COLO668 (cell line): ENCODE measurements at regions not wholly inside any gene's neighbourhood (a gene's known extent, or its start where the extent isn't known, plus 50 kb on each side); places are given as distances from the start of the nearest gene placed in this dataset.

Experiments
- DNase-seq: peaks from one replicate; lab custom pipeline; 2025; ENCODE audit not compliant: unreplicated experiment; lab: John Stamatoyannopoulos, UW

DNA sequence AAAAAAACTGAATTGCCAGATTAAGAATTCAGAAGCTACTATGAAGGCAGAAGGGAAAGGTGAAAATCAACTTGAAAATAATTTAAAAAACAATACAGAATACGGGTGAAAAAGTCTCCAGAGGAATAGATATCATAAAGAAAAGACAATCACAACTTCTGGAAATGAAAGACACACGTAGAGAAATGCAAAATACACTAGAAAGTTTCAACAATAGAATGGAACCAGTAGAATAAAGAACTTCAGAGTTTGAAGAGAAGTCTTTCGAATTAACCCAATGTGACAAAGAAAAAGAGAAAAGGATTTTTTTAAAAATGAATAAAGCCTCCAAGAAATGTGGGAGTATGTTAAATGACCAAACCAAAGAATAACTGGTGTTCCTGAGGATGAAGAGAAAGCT lies 263.8 kb upstream of the FAT3 start:
- DNase-seq: no peak

DNA sequence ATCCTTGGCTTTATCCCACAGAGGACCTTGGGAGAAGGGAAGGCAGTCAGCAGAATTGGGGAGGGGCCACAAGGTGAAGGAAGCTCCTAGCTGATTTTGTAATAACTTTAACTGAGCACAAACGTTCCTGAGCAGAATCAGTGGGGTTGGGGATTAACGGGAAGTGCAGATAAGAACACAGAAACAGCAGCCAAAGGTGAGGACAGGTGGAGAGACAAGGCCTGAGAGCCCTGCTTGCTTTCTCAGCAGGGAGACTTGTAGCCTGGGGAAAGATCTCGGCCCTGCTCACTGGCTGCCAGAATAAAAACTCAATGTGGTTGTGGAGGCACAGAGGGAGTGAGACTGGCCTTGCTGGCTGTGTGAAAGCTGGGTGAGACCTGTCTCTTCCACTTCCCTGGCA lies 265.2 kb upstream of the FAT3 start:
- DNase-seq: no peak

DNA sequence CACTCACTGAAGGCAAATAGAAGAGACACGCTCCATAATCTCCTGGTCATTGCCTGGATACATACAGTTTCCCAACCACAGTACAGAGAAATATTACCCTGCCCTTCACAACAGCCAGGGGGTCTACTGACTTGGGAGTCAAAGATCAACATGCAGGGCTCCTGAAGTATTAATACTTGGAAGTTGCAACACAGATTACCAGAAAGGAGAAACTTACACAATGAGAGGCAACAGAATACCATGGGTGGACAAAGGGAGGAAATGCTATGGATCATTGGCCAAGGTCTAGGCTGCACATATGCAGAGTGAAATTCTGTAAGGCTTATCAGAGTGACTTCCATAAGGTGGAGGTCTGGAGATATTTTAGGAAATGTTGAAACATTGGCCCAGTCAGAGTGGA lies 267.9 kb upstream of the FAT3 start:
- no peak for DNase-seq

- no peak for DNase-seq
These were observed 269.4 kb upstream of the FAT3 start for GRCh38 chr11:91955206-91955605.

DNA sequence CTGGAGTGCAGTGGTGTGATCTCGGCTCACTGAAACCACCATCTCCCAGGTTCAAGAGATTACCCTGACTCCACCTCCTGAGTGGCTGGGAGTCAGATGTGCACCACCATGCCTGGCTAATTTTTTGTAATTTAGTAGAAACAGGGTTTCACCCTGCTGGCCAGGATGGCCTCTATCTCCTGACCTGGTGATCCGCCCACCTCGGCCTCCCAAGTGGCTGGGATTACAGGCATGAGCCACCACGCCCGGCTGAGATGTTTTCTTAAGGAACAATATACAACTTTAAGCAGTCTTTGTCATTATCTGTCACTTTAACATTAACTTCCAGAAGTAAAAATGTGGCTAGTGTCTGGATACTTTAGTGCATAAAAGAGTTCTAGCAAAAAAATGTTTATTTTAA lies 272.6 kb upstream of the FAT3 start:
- DNase-seq: no peak

DNA sequence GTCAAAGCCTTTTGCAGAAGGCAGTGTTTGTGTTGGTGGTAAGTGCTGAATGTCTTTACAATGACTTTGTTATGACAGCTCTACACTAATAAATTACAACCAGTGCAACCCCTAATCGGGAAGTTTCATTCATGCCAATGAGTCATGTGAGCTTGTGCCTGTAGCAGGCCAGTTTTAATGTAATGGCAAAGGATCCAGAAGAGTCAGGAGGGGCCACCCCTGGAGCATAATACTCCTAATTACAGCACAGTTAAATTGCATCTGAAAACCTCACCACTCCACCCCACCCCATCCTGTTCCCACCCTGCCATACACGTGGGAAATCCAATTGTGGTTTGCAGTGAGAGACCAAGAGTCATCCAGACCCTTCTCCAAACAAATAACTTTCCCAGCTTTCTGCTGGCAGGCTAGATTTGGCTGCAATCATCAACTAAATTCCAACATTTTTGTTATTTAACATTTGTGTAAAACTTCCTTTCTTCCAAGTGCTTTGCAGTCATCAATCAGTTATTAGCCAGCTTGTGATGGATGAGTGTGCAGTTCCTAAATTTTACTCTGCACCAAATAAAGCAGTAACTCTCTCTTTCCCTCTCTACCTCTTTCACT lies 277.3 kb upstream of the FAT3 start:
- DNase-seq: peak; percentile 77

DNA sequence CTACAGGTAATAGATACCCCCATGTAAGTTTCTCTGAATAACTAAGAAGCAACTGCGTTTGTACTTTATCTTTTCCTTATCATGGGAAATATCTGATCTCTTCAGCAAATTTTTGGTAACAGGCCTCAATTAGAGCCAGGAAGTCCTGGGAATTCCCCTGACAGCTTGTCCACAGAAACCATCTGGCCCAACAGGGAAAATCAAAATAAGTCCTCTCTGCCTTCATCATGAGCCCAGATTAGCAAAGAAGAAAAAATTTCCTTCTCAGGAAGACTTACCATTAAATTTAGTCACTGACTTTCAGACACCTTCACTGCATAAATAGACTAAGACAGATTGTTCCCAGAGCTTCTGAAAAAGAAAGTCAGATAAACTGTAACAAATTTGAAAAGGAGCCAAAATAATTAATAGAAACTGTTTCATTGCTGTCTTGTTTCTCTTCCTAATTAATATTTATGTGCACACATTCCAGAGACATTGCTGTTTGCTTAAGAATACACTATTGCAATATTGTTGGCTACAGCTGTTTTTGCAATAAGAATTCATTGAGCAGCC lies 278.1 kb upstream of the FAT3 start:
- peak; percentile 4 for DNase-seq

DNA sequence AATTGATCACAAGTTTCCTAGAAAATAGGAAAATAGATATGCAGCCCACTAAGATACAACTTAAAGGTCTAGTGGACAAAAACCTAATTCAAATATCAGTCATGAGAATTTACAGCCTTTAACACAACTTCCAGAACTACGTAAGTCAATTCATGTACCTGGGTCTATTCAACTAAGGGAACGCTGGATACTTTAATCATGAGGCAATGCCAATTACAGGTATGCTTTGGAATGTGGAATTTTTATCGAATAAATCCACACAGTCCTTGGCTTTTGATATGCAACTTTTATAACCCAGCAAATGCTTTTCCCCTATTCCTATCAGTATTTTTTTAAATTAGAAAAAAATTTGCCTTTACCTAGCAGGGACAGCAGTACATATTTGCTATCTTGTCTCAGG lies 289.5 kb upstream of the FAT3 start:
- no peak for DNase-seq

DNA sequence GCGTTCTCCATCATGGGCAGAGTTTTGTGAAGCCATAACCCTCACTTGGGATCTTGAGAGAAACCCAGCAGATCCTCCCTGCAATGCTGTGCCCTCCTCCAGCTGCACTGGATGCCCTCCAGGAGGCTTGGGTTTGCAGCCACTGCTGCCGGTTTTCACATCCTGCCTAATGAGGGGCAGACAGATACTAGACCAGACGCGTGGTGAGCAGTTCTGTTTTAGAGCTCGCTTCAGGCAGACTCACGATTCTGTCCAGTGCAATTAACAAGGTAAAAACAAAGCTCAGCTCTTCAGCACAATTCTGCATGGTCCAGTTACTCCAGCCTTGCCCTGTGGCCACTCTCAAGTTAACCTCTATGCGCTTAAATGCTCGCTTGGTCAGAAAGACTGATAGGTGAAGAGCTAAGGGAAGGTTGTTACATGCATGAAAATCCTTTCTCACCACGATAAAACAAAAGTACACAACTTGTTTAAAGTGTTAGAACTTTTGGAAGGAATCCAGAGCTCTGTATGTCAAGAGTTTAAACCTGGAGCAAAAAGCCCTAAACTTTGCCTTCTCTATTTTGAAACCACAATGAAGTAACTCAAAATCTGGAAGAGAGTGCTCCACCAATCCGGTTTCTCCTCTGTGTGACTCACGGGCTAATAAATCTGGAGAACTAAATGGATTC lies 292.3 kb upstream of the FAT3 start:
- no peak for DNase-seq

DNA sequence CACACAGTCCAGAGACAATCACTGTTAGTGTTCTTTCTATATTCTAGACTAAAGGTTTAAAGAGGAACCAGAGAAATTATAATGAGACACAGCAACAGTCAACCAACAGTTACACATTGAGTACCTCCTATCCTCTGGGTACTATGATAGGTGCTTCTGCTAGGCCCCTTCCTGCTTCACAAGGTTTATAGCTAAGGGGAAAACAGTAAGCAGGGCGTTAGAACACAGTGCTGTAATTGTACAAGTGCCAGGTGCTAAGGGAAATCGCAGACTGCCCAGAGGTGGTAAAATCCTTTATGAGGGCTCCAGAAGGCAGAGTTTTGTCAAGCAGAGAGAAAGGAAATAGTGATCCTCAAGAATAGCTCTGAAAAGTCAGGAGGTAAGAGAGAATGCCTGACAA lies 297.2 kb upstream of the FAT3 start:
- no peak for DNase-seq

GRCh38 chr11:91926965-91927364 lies 297.7 kb upstream of the FAT3 start:
- DNase-seq: no peak

- DNase-seq: no peak
These were observed 301.8 kb upstream of the FAT3 start for GRCh38 chr11:91922846-91923245.

DNA sequence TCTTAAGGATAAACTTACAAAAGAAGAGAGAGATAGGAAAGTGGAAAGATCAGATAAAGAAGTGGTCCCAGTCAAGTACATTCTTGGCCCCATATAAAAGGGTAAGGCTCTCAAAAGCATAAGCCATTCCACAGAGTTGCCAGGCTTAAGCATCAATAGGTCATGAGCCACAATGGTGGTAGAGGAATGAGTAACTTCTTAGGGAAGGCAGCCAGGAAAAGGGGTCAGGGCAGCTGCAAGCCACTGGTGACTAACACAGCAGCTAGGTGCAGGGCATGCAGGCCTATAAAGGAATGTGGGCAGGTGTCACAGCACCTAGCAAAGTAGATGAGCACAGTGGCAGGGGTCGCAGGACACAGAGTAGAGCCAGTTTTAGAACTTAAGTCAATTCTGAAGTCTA lies 302.6 kb upstream of the FAT3 start:
- DNase-seq: no peak

DNA sequence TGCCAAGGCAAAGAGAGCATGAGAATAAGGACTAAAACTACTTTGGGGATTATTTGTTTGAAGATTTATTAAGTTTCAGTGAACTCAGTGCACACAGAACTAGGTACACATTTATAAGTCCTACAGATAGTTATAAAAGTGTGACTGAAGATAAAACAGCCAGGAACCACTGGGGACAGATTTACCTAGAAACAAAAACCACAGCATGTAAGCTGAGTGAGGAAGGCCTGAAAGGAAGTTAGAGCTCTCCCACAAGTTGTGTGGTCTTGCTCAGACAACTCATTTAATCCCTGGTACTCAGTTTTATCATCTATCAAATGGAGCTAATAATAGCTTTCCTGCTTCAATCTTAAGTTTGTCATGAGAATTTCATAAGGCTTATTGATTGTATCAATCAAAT lies 311.2 kb upstream of the FAT3 start:
- DNase-seq: no peak

DNA sequence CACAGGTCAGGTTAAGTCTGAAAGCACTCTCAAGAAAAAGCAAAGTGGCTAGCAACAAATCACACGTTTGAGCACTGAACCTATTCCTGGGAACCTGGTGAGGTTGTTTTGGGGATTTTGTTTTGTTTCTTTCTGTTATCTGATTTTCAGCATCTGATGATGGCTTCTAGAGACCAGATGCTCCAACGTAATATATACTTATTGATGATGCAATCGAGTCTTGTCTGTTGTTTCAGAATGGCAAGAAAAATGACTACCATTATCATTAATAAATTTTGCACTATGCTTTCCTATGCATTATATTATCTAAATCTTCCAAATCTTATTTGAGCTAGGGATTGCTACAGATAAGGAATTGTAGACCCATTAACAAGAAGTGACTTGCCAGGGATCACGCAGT lies 312.3 kb upstream of the FAT3 start:
- no peak for DNase-seq

DNA sequence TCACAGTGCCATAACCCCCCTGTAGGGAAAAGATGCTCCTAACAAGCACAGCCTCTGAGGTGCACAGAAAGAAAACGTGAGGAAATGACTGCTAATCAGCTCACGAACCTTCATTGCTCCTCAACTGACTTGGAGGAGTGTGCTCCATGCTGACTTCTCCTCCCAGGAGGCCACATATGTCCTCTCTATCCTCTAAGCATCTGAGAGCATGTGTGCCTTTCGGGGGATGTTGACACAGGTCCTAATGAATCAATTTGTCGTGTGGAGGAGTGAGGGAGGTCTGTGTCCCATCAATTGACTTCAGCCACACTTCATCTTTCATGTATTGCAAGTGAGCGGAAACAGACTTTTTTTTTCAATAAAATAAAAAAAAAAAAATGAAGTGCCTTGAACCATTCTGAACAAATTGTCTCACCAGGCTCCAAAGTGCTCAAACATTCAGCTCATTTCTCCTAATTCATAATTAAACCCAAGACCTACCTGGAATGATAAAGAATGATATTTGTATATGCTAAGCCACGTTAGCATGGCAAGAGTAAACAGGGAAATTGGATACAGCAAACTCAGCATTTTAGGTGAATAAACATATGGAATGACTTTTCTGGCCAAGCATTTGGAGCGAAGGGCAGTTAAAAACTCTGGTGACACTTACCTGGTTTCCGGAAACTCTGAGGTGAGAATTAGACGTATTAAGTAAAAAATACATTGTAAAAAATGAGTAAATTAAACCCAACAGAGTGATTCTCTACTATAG lies 317.6 kb upstream of the FAT3 start:
- no peak for DNase-seq

DNA sequence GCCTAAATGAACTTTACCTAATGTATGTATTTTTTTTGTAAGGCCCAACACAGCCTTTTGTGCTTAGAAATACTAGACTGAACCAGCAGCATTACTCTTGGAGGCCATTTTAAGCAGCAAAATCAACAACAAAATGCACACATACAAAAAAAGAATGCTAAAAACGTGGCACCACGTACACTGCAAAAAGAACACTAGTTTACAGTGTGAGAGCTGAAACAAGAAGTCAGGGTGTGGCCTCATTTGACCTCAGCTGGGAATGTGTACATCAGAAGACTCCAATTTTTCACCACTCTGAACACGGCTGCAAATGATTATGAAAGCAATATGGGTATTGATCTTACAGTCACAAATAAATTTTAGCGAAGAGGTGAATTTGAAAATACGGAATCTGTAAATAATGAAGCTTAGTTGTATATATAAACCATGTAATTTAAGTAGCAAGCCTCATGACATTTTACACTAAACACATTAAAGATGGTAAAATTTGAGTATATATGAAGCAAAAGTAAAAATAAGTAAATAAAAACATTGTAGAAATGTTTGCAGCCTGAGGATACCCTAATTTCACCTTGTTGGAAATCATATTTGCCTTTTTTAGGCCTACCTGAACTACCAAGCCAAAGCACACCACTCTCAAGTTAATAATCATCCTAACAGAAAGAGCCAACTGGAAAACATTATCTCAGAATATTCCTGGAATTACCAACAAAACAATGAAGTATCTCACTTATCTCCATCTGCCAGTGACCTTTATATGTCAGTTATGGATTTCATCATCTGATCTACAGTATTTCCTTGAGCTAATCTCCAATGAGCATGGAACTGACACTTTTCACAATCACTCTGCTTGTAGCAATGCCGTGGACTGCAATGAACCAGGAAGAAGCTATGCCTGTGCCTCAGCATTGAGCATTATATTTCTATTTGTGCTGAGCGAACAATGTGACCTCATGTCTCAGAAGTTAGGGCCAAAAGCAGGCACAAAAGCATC lies 319.5 kb upstream of the FAT3 start:
- no peak for DNase-seq

DNA sequence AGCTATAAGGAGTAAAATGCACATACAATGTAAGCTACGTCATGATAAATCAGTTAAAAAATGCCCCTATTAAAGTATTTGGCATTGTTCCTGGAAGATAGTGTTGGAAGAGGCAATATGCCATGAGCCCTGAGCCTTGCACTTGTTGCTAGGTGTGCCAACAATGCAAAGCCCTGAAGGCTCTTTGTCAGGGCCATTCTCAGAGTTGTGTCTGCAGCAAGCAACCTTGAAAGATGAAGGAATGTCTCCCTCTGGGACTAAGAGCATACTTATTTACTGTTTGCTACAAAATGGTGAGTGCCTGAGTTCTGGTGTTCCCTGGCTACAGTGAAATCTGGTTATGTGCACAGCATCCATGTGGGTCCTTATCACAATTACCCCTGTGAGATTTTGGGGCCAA lies 322.3 kb upstream of the FAT3 start:
- DNase-seq: no peak

DNA sequence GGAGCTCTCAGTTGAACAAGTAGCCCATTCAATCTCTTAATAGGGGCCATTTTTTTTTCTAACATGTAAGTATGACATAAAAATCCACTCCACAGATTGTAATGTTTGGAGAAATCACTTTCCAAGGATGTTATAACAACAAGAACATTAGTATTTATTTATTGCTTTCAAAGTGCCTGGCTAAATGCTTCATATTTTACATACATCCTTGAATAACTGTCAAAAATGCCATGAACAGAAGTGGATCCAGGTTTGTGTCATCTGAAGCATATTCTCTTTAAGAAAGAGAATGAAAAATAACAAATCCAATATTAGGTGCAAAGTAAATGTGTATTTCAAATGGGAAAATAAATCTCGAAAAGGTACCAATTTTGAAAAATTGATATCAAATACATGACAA lies 344.0 kb upstream of the FAT3 start:
- no peak for DNase-seq

DNA sequence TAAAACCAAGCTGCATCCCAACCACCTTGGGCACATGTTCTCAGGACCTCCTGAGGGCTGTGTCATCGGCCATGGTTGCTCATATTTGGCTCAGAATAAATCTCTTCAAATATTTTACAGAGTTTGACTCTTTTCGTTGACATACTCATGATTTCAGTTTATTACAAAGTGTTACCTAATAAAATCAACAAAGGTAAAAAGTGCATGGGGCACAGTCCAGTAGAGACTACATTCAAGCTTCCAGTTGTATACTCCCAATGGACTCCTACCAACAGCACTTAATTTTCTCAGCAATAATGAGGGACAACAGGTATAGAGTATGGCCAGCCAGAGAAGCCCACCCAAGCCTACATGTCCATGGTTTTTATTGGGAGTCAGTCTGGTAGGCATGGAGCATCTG lies 347.9 kb upstream of the FAT3 start:
- DNase-seq: no peak

GRCh38 chr11:91872243-91872642 lies 352.4 kb upstream of the FAT3 start:
- no peak for DNase-seq
